NCI-H2029 (cell line): ENCODE measurements at regions not wholly inside any gene's neighbourhood (a gene's known extent, or its start where the extent isn't known, plus 50 kb on each side); places are given as distances from the start of the nearest gene placed in this dataset.
A peak's percentile ranks its signal among the peaks of the same experiment; 100 is the strongest.

ENCODE experiments used
- DNase-seq: peaks from one replicate; lab custom pipeline; 2025; lab: John Stamatoyannopoulos, UW

DNA sequence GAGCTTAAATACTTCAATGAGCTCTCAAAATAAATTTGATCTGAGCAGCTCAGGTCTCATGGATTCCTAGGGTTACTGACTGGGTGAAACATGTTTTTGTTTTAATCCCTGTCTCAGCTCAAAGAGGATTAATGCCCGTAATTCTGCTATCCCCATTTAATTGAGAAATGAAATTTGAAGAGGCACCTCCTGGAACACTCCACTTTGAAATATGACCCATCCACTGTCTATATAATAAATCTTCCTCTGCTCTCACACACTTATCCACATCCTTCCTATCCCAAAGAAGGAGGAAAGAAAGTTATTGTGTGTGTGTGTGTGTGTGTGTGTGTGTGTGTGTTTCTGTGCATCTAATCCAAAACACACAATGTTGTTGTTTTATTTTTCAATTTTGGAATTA, 2082.4 kb upstream of the PIK3C3 start:
- no peak for DNase-seq

DNA sequence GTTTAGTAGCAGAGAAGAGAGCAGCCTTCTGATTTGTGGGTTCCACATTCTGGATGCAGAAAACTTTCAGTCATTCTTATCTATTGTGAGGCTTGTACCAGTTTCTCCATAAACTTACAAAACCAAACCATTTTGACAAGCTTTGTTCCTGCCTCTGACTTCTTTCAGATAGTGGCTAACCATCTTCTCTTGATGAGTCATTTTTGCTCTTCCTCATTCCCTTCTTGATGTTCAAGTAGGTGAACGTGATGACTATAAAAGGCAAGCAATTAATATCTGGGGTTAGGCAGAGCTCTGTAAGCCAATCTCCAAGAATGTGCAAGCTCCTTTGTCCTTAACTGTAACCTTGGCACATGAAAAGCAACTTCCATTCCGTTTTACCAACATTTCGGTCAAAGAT, 2083.1 kb upstream of the PIK3C3 start:
- DNase-seq, result no peak

DNA sequence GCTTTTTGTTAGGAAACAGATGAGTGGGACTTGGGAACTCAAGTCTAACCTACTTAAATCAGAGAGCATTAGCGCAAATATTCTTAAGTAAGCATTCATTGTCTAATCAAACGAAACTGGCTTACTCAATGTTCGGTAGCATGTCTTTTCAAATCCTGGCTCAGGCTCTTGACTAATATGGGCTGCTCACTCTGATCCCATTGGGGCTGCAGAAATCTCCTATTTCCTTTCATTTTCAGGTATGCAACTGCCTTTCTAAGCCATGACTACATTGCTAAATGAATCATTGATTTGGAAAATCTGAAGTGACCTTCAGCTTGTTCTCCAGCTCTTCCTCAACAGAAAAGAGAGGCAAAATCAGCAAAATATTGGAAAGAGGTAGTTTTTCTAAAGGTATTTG, 2084.4 kb upstream of the PIK3C3 start:
- DNase-seq, result no peak

- DNase-seq, result no peak
Measured at GRCh38 chr18:39863916-39864315, 2091.1 kb upstream of the PIK3C3 start.

GRCh38 chr18:39862341-39862740, 2092.7 kb upstream of the PIK3C3 start:
- DNase-seq, result no peak

- DNase-seq, result no peak
Measured at GRCh38 chr18:39854291-39854690, 2100.7 kb upstream of the PIK3C3 start.

- DNase-seq, result no peak
Measured at GRCh38 chr18:39846265-39846664, 2108.8 kb upstream of the PIK3C3 start.

GRCh38 chr18:39845631-39846030, 2109.4 kb upstream of the PIK3C3 start:
- DNase-seq, result no peak

- DNase-seq, result no peak
Measured at GRCh38 chr18:39845106-39845505, 2109.9 kb upstream of the PIK3C3 start.

GRCh38 chr18:39843546-39843945, 2111.5 kb upstream of the PIK3C3 start:
- DNase-seq, result no peak

- no peak for DNase-seq
Measured at GRCh38 chr18:39842366-39842914, 2112.6 kb upstream of the PIK3C3 start.

DNA sequence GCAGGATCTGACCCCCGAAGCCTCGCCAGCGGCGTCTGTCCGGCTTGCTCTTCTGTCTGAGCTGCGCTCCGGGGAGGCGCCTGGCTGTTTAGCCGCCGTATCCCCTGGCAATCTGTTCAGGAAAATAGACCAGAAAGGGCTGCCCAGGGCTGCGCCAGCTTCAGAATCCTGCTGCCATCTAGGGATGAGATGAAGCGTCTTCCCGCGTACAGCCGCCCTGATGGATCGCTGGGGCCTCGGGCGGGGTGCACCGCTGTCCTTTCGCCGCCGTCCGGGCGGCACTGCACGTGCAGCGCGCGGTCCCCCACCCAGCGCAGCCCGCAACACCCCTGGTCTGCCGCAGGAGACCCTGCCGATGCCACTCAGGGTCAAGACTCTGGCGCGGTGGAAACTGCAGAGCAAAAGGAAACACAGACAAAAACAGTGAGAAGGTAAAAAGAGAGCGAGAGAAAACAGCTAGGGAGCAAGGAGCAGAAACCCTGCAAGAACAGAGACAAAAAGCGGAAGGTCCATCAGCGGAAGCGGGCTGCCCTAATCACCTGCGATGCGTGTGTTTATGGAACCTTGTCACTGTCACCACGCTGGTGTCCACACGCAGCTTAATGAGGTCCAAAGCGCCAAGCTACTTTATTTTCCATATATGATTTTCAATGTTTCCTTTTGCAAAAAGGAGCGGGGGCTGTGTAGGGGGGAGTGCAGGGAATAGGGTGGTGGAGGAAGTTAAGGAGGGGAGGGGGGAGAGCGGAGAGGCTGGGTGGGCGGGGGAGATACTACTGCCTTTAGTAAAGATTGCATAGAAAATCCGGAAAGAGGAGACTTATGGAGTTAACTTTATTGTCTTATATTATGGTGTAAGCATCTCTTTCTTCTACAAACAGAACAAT, 2113.3 kb upstream of the PIK3C3 start:
- DNase-seq, result peak; percentile 67

DNA sequence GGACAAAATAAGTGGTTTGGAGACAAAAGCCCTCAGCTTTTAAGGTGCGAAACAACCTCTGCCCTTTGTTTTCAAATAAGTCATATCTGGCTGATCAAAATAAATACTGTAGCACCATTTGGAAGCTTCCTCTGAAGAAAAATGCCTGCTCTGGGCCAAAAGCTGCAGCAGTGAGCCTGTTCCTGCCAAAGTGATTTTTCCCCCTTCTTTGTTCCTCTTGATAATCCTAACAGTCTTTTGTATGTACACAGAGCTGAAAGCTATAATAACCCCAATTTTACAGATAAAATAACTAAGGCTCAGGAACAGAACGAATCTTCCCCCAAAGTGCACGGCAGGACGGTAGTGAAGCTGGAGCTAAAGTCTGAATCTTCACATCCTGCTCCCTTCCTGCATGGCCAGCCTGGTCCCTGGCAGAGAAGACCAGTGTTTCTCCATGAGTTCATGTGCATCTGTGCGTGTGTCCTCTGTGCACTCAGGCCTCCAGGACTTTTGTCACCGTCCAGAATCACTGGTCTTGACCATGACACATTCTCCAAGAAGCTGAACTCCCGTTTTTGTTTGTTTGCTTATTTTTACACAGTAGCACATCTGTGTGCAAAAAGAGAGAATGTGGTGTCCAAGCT, 2114.1 kb upstream of the PIK3C3 start:
- DNase-seq, result no peak

DNA sequence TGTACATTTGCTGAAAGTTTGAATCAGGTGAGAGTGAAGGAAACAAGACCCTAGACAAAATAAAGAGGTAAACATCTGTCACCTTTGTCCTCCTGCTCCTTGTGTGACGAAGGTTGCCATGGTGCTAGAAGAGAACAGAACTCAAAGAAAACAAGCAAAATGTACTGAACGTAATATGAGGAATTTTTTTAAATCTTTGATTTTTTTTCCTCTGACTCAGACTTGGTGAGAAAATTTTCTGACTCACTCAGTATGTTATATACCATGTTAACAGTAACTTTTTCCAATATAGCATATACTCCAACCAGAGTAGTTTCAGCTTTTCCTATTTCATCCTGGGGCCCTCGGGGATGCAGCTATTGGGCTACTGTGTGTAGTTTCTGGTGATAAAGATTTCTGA, 2114.6 kb upstream of the PIK3C3 start:
- no peak for DNase-seq

DNA sequence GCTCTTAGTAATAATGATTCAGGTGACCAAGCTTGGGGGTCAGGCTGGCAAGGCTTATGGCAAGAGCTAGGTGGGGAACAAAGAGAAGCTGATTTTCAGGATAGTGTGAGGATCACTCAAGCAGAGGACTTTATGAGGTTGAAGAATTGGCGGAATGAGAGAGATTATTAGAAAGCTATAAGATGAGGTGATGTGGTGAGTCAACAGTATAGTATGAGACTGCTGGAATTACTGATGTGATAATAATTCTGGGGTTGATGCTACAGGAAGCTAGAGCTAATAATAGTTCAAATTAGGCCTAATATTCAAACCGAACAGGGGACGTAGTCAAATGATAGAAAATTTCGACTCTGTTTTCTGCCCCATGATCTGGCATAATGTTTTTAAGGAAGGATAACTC, 2115.3 kb upstream of the PIK3C3 start:
- DNase-seq, result no peak

DNA sequence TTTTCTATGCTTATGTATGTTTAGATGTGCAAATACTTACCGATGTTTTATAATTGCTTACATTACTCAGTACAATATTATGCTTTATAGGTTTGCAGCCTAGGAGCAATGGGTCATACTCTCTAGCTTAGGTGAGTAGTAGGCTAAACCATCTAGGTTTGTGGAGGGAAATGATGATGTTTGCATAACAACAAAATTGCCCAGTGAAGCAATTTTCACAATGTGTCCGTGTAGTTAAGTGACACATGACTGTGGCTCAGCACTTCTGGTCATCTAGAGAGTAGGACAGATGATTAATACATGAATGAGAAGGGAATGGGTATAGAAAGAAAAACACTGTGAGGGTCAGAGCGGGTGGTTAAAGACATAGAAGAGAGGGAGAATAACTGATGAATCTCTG, 2116.2 kb upstream of the PIK3C3 start:
- DNase-seq, result no peak

DNA sequence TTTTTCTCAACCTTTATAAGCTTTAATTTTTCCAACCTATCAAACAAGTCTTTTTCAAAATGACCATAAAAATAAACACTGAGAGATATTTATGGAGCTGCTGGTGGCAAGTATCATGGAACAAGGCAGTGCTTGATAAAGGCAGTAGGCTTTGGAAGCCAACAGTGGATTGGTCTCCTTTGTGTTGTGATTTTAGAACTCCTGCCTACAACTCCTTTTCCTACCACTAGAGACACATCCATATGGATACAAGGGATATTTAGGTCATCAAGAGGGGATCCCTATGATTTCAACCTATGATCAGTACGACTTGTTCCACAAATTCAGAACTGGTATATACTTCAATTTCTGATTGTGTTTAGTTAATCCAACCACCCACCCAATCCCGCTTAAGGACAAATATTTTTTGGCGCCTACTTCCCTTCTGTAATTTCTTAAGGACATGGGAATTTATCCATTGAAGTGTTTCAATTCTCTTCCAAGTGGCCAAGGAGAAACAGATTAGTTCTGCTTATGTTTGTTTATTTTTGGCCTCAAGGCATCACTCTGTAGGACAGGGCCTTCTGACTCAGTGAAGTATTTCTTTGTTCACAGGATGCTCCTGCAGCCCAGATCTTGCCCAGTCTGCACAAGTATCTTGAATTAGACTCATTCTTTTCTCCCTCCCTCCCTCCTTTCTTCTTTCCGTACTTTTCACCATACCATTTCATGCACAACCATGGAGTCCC, 2119.6 kb upstream of the PIK3C3 start:
- no peak for DNase-seq

DNA sequence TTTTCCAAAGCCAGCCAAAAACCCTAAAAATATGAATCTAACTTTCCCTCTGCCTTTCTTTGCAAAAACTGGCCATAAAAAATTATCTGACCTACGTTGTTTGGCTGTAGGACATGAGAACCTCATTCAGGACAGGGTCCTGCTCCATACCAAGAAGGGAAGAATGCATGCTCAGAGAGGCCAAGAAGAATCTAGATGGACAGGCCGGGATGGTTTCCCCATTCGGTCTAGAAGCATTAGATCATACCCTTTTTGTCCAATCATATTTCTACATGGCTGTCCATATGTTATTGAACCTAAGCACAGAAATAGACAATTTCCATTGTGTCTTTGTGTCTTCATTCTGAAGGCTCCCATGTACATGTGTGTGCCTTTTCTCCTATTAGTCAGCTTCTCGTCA, 2120.4 kb upstream of the PIK3C3 start:
- DNase-seq, result no peak

GRCh38 chr18:39825485-39826150, 2129.4 kb upstream of the PIK3C3 start:
- DNase-seq, result no peak

DNA sequence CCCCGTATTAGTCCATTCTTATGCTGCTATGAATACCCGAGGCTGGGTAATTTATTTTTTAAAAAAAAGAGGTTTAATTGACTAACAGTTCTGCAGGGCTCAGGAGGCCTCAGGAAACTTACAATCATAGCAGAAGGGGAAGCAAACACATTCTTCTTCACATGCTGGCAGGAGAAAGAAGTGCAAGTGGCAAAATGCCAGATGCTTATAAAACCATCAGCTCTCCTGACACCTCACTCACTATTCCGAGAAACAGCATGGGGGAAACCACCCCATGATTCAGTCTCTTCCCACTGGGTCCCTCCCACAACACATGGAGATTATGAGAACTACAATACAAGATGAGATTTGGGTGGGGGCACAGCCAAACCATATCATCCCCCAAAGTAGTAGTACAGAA, 2148.5 kb upstream of the PIK3C3 start:
- DNase-seq, result no peak

- DNase-seq, result peak; percentile 35
Measured at GRCh38 chr18:39805218-39805617, 2149.8 kb upstream of the PIK3C3 start.

DNA sequence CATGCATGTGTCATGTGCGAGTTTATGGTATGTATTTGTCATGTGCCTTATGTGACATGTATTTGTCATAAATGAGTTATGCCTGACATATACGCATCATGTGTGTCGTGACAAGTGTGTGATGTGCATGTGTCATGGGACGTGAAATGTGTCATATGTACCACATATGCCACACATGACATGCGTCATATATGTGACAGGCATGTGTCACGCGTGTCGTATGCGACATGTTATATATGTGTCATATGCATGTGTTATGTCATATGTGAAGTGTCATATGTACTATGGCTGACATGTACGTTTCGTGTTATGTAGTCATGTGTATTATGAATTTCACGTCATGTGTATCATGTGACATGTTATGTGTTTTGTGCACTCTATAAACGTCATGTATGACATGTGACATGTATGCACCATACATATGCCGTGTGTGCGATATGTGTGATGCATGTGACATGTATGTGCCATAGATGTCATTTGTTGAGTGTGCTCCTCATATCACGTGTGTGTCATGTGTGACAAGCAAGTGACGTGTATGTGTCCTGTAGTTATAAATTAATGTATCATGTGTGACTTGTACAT, 2152.3 kb upstream of the PIK3C3 start:
- no peak for DNase-seq
